Brain microvascular endothelial cell (primary cell): ENCODE measurements at regions not wholly inside any gene's neighbourhood (a gene's known extent, or its start where the extent isn't known, plus 50 kb on each side); places are given as distances from the start of the nearest gene placed in this dataset.

Experiments used
- DNase-seq: peaks from one replicate; pipeline ENCODE4 v3.0.0-alpha.2; 2020
- H3K27ac ChIP-seq: fragments of 250-450 bp; sonication (Bioruptor Pico); 2 replicates; pipeline ENCODE4 v1.5.1; 2020; ENCODE audit warnings: mild to moderate bottlenecking, moderate library complexity
- H3K27me3 ChIP-seq: fragments of 250-450 bp; sonication (Bioruptor Pico); replicated peaks from 2 replicates; pipeline ENCODE4 v1.5.1; 2020; ENCODE audit warnings: mild to moderate bottlenecking
- H3K36me3 ChIP-seq: fragments of 250-450 bp; sonication (Bioruptor Pico); replicated peaks from 2 replicates; pipeline ENCODE4 v1.5.1; 2020; ENCODE audit warnings: mild to moderate bottlenecking
- H3K4me3 ChIP-seq: 2 replicates; pipeline ENCODE4 v1.5.1; 2011; ENCODE audit warnings: low read depth, mild to moderate bottlenecking, control low read depth, low read length, moderate library complexity
- CTCF ChIP-seq: IDR thresholded peaks from 2 replicates; pipeline ENCODE4 v1.5.1; 2011; ENCODE audit warnings: low read depth, mild to moderate bottlenecking, moderate library complexity, low read length, control low read depth, inconsistent platforms; ENCODE audit errors: missing control alignments
- in situ Hi-C: cut with HindIII; loops from 2 replicates; pipeline ENCODE4 v1.10.0; 2017; ENCODE audit warnings: low sequenced_read_pairs, low pct_ligation_motif_present

GRCh38 chr14:65164068-65164824 is 61.9 kb upstream of the MAX start:
- Histone ChIP-seq H3K27ac (no peak overlapping the region), H3K27me3 (no peaks in the 10 kb centered on the region), H3K4me3 (no peak overlapping the region), H3K36me3 (no peaks in the 10 kb centered on the region)
- in situ Hi-C loops: no loop called here
- peak; percentile 64 for TF ChIP-seq CTCF
- peak; percentile 33 for DNase-seq

DNA sequence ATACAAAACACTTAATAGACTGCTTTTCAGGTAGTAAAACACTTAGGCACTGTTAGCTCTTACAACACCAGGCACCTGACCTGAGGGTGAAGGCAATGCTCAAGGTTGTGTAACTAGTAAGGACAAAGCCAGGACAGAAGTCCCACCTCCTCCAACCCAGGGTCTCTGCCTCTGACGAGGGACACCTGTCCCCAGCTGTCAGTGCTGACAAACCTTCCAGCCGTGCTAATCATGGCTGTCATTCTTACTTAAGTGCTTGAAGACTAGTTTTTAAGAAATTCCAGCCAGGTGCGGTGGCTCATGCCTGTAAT is 62.5 kb upstream of the MAX start:
- in situ Hi-C loops: no loop called here
- no peak for TF ChIP-seq CTCF
- Histone ChIP-seq H3K27me3 (no peaks in the 10 kb centered on the region), H3K4me3 (no peak overlapping the region), H3K27ac (no peak overlapping the region), H3K36me3 (no peaks in the 10 kb centered on the region)
- DNase-seq: no peak

- no peaks in the 10 kb centered on the region for H3K36me3 ChIP-seq
- H3K4me3 ChIP-seq: no peak overlapping the region
- H3K27ac ChIP-seq: no peak overlapping the region
- no peaks in the 10 kb centered on the region for H3K27me3 ChIP-seq
- no peak for TF ChIP-seq CTCF
- no peak for DNase-seq
- in situ Hi-C loops: no loop called here
These were observed 64.8 kb upstream of the MAX start for GRCh38 chr14:65167072-65167645.

DNA sequence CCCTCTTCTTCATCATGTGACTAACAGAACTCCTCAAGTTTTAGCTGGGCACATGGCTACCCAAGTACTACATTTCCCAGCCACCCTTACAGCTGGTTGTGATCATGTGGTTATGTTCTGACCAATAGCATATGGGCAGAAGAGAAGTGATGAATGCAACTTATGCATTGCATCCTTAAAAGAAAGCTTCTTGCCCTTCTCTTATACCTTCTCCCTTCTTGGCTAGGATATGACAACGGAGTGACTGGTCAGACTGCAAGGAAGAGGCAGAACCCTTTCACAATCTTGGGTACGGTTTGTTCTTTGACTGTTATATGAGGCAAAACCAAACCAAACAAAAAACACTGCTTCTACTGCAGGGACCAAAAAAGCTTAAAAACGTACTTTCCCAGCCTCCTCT is 66.5 kb upstream of the MAX start:
- Histone ChIP-seq H3K36me3 (no peaks in the 10 kb centered on the region), H3K27me3 (no peaks in the 10 kb centered on the region), H3K4me3 (no peak overlapping the region), H3K27ac (no peak overlapping the region)
- in situ Hi-C loops: no loop called here
- no peak for DNase-seq
- TF ChIP-seq CTCF: no peak

DNA sequence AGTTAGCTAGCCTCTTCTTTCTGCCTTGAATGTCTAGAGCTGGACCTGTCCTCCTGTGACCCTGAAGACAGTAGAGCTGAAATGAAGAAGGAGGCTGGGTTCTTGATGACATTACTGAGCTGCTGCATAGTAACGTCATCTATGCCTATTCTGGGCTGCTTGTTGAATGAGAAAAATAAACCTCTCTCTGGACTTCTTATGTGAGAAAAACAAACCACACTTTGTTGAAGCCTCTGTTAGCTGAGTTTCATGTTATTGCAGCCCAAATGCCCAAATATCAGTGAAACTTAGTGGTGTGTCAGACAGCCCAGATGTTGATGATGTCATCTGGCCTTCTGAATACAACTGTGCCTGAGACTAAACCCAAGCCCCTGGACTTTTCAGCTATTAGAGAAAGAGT is 67.0 kb upstream of the MAX start:
- Histone ChIP-seq H3K27ac (no peak overlapping the region), H3K36me3 (no peaks in the 10 kb centered on the region), H3K4me3 (no peak overlapping the region), H3K27me3 (no peaks in the 10 kb centered on the region)
- DNase-seq: peak; percentile 55
- in situ Hi-C loops: no loop called here
- TF ChIP-seq CTCF: no peak

DNA sequence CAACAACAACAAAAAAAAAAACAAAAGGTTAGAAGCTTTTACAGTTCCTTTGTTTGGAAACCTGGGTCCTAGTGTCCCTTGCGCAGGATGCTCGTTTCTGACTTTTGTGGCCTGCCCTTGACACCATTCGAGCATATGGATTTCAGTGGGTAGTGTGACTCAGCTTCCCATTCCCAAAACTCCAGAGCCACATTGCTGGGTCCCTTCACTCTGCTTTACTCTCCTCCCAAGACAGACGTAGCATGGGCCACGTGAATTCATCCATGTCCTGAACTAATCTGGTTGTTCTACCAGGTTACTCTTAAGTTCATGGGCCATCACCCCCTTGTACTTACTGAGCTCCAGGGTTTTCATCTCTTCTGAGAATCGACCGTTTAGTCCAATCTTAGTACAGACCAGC is 68.0 kb upstream of the MAX start:
- TF ChIP-seq CTCF: no peak
- in situ Hi-C loops: no loop called here
- no peak for DNase-seq
- H3K36me3 ChIP-seq: no peaks in the 10 kb centered on the region
- H3K27me3 ChIP-seq: no peaks in the 10 kb centered on the region
- H3K4me3 ChIP-seq: no peak overlapping the region
- H3K27ac ChIP-seq: no peak overlapping the region
